ENCODE measurements at regions not wholly inside any gene's neighbourhood (a gene's known extent, or its start where the extent isn't known, plus 50 kb on each side); places are given as distances from the start of the nearest gene placed in this dataset.

DNA sequence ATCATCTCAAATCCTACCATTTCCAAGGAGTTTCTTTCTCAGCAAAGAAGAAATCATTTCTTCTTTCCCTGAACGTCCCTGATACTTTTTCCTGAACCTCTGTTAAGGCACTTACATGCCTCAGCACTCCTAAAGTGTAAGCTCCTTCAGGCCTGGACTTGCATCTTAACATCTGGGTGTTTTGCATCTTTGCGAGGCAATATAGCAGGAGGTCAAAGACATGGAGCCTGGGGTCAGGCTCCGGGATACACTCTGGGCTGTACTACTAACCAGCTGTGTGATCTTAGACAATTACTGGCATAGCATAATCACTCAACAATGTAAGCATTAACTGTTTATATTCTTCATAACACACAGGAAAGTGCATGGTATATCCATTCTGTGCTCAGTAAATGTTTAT, 275.5 kb upstream of the BOD1L1 start:
- no peak overlapping the region for H3K9ac ChIP-seq (ENCODE audit: extremely low read depth, low read length, poor library complexity, severe bottlenecking)
- WGBS, 2 experiments (ENCODE audit: insufficient coverage in 1 of 2, insufficient read length in 1 of 2) = 89 to 100% methylated on average over 1 to 3 of the region's 3 CpGs

DNA sequence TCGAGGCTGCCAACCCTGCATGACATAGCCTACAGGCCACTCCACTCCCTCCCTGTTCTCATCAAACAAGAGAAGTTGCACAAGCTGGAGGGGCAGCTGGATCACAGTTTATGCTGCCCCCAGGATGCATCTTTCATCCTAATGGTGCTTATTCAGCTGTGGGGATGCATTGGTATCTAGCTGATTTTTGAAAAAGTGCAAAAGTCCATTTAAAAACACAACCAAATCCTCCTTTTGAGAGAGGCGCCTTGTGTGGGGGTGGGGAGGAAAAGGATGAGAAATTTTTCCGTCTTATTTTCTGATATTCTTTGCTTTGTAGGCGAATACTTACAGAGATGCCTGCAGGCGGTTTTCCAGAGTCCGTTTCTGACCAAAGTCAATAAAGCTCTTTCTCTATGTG, 276.4 kb upstream of the BOD1L1 start:
- H3K4me1 Mint-ChIP-seq = no peaks in the 10 kb centered on the region
- WGBS, 2 experiments (ENCODE audit: insufficient coverage in 1 of 2, insufficient read length in 1 of 2) = 89% methylated on average over 6 of the region's 6 CpGs; no CpG with 5 or more reads in 1 of the 2 experiments
- Histone ChIP-seq H3K4me1 (ENCODE audit: control insufficient read depth, insufficient read depth, low read length) (no peaks in the 10 kb centered on the region), H3K27ac (ENCODE audit: low read depth, low read length) (no peak overlapping the region), H3K9ac (ENCODE audit: extremely low read depth, low read length, poor library complexity, severe bottlenecking) (no peak overlapping the region), H3K4me3 (ENCODE audit: low read length) (no peak overlapping the region), H3K27me3 (ENCODE audit: control insufficient read depth, insufficient read depth, low read length, poor library complexity, severe bottlenecking) (peaks cover 28% of the 10 kb centered on the region), H3K9me3 (ENCODE audit: control insufficient read depth, low read length) (no peaks in the 10 kb centered on the region), H3K36me3 (ENCODE audit: control insufficient read depth, insufficient read depth, low read length) (no peaks in the 10 kb centered on the region)
- no peaks in the 10 kb centered on the region for H3K27me3 Mint-ChIP-seq (ENCODE audit: insufficient read depth)
- H3K9me3 Mint-ChIP-seq = no peaks in the 10 kb centered on the region
- TF ChIP-seq, protein P1, sequence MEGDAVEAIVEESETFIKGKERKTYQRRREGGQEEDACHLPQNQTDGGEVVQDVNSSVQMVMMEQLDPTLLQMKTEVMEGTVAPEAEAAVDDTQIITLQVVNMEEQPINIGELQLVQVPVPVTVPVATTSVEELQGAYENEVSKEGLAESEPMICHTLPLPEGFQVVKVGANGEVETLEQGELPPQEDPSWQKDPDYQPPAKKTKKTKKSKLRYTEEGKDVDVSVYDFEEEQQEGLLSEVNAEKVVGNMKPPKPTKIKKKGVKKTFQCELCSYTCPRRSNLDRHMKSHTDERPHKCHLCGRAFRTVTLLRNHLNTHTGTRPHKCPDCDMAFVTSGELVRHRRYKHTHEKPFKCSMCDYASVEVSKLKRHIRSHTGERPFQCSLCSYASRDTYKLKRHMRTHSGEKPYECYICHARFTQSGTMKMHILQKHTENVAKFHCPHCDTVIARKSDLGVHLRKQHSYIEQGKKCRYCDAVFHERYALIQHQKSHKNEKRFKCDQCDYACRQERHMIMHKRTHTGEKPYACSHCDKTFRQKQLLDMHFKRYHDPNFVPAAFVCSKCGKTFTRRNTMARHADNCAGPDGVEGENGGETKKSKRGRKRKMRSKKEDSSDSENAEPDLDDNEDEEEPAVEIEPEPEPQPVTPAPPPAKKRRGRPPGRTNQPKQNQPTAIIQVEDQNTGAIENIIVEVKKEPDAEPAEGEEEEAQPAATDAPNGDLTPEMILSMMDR (conservative IDR thresholded peaks at IDR 0.05) = no peak
- no peak overlapping the region for H3K4me3 Mint-ChIP-seq
- DNase-seq = no peak
- no peak overlapping the region for H3K27ac Mint-ChIP-seq
- H3K36me3 Mint-ChIP-seq (ENCODE audit: low read depth) = no peaks in the 10 kb centered on the region

More for the DNA sequence above, 275.5 kb upstream of the BOD1L1 start:
- Histone ChIP-seq H3K36me3 (ENCODE audit: control insufficient read depth, insufficient read depth, low read length) (no peaks in the 10 kb centered on the region), H3K27ac (ENCODE audit: low read depth, low read length) (no peak overlapping the region), H3K4me1 (ENCODE audit: control insufficient read depth, insufficient read depth, low read length) (no peaks in the 10 kb centered on the region), H3K27me3 (ENCODE audit: control insufficient read depth, insufficient read depth, low read length, poor library complexity, severe bottlenecking) (peaks cover 34% of the 10 kb centered on the region), H3K9me3 (ENCODE audit: control insufficient read depth, low read length) (no peaks in the 10 kb centered on the region), H3K4me3 (ENCODE audit: low read length) (no peak overlapping the region)
- H3K36me3 Mint-ChIP-seq (ENCODE audit: low read depth) = no peaks in the 10 kb centered on the region
- no peaks in the 10 kb centered on the region for H3K9me3 Mint-ChIP-seq
- no peak for DNase-seq
- TF ChIP-seq, protein P1 (conservative IDR thresholded peaks at IDR 0.05) = no peak
- no peaks in the 10 kb centered on the region for H3K27me3 Mint-ChIP-seq (ENCODE audit: insufficient read depth)
- no peaks in the 10 kb centered on the region for H3K4me1 Mint-ChIP-seq
- H3K4me3 Mint-ChIP-seq = no peak overlapping the region
- no peak overlapping the region for H3K27ac Mint-ChIP-seq

DNA sequence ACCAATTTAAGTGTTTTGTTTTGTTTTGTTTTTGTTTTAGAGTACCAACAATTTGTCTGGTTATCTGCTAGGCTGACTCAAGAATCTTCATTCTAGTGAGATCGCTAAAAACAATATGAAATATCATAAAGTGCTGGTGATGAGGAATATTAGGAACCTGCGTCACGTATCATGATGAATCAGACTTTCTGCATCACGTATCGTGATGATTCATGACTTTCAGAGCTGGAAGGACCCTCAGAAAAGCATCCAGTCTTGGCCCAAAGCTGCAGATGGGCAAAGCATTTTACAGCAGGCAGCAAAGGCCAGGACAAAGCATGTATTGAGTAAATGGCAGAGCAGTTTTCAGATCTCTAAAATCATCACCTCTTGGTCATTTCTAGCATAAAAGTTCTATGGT, 278.0 kb upstream of the BOD1L1 start:
- Histone ChIP-seq H3K4me1 (ENCODE audit: control insufficient read depth, insufficient read depth, low read length) (no peaks in the 10 kb centered on the region), H3K4me3 (ENCODE audit: low read length) (no peak overlapping the region), H3K27ac (ENCODE audit: low read depth, low read length) (no peak overlapping the region), H3K9me3 (ENCODE audit: control insufficient read depth, low read length) (no peaks in the 10 kb centered on the region), H3K9ac (ENCODE audit: extremely low read depth, low read length, poor library complexity, severe bottlenecking) (no peak overlapping the region), H3K27me3 (ENCODE audit: control insufficient read depth, insufficient read depth, low read length, poor library complexity, severe bottlenecking) (peaks cover 20% of the 10 kb centered on the region), H3K36me3 (ENCODE audit: control insufficient read depth, insufficient read depth, low read length) (no peaks in the 10 kb centered on the region)
- Mint-ChIP-seq H3K4me1 (no peaks in the 10 kb centered on the region), H3K27ac (no peak overlapping the region), H3K36me3 (ENCODE audit: low read depth) (no peaks in the 10 kb centered on the region), H3K27me3 (ENCODE audit: insufficient read depth) (no peaks in the 10 kb centered on the region), H3K4me3 (no peak overlapping the region), H3K9me3 (no peaks in the 10 kb centered on the region)
- no peak for DNase-seq
- TF ChIP-seq, protein P1 (conservative IDR thresholded peaks at IDR 0.05) = no peak
- WGBS, 2 experiments (ENCODE audit: insufficient coverage in 1 of 2, insufficient read length in 1 of 2) = 94 to 100% methylated on average over 4 to 5 of the region's 5 CpGs
